NCI-H510A treated with DMSO at 0.1 percent for 48 hours (cell line): ENCODE measurements at regions not wholly inside any gene's neighbourhood (a gene's known extent, or its start where the extent isn't known, plus 50 kb on each side); places are given as distances from the start of the nearest gene placed in this dataset.

Experiments
- DNase-seq: peaks from one replicate; lab custom pipeline; 2025; lab: John Stamatoyannopoulos, UW

DNA sequence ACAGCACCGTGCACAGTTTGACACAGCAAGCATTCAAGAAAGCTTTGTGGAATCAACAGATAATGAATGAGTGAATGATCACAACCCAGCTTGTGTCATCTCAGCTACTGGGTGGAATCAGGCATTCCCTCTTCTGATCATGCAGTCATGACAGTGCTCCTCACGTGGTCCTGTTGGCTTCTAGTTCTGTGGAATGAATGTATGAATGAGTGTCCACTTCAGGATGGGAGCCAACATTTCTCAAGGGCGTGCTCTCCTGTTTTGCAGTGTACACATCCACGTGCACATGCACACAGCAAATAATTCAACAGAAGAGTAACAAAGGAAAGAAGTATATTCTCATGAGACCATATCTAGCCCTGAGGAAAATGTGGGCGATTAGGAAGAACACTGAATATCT lies 133.1 kb upstream of the NPVF start:
- DNase-seq: no peak

DNA sequence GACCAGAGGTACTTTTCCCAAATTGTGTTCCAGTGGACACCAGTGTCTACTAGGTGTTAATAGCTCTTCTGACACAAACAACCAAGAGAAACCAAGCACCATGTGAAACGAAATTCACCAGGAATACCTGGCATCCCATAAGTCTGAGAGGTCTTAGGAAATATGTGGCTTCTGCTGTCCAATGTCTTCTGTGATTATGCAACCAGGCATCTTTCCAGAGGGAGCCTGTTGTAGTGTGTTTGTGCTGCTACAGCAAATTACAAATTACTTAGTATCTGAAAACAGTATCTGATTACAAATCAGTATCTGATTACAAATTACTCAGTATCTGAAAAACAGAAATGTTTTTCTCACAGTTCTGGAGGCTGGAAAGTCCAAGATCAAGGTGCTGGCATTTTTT lies 133.6 kb upstream of the NPVF start:
- no peak for DNase-seq

DNA sequence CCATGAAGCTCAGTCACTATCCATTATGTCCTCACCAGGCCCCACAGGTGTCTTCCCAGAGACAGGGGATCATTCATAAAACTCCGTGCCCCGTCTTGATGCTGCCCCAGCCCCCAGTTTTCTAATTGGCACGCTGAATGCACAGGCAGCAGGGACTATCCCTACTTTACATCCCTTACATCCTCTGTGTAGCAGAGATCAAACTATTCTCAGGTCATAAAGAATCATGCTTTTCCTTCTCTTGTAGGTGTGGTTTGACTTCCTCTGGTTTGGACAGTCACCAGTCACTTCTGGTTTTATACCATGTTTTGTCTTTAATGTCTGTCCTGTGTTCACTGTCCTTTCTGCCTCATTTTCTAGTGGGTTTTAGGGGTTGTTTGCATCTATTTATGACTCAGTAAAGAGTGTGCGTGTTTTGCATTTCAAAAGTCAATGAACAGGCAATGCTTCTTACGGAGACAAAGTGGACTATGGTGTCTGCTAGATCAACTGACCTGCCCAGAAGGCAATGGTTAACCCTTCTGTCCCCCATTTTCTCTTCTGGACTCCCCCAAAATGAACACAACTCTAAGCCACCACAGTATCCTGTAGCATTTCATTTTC lies 140.4 kb upstream of the NPVF start:
- no peak for DNase-seq

DNA sequence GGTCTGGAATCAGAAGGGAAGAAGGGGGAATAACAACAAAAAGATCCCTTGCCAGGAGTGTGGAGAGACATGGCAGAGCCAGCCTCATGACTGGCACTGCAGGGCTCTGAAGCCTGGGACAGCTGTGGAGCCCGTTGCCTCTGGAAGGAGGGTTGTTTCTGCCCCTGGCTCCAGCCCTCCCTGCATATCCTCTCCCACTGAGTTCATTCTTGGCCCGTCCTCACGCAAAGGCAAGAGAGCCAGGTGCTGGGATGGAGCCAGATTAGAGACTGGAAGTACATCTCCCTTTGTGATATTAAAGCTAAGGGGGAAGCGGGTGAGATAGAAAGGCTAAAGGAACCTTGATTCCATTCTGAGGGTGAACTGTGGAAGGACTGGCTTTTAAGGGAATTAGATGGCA lies 141.5 kb upstream of the NPVF start:
- no peak for DNase-seq

DNA sequence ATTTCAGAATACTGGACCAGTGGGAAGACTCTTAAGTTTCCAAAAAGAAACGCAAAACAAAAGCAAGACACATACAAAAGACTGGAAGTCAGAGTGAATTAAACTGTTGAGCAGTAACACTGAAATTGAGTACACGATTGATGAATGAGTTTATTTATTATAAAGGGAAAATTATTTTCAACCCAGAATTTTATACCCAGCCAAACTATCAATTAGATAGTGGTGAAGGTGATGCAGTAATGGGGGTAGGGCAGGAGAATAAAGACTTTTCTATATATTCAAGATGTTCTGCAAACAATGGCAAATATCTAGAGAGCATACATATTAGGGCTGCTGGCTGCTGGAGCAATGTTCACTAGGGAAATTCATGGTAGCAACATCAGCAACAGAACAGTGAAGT lies 143.7 kb upstream of the NPVF start:
- DNase-seq: no peak

DNA sequence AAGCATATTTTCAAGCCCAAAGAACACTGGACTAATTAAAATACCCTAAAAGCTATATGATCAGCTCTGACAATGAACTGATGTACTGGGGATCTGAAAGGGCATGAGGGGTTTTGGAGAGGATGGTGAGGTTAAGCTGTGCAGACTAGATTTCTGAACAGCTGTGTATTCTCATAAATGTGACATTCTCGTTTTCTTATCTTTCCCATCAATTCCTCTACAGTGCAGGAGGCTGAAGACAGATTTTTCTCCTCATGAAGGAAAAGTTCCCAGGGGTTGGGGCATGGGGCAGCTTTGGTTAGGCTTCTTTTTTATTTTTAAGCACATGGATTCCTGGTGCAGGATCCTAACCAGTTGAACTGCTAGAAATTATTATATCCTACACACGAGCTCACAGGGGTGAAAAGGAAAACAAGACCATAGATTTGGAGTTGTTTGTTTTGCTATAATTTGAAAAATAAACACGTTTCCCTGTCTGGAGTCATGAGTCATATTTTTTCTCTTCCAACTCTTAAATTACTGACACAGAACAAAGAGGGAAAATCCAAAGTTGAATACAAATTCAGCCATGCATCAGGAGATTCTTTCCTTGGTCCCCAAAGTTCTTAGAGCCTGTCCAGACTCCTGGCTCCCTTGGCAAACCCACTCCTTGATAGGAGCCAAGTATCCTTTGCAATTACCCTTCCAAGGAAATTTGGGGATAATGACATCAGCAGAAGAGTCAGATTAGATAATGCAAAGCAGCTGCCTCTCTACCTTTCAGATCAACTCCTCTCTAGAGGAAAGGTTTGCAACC lies 147.7 kb upstream of the NPVF start:
- DNase-seq: no peak

DNA sequence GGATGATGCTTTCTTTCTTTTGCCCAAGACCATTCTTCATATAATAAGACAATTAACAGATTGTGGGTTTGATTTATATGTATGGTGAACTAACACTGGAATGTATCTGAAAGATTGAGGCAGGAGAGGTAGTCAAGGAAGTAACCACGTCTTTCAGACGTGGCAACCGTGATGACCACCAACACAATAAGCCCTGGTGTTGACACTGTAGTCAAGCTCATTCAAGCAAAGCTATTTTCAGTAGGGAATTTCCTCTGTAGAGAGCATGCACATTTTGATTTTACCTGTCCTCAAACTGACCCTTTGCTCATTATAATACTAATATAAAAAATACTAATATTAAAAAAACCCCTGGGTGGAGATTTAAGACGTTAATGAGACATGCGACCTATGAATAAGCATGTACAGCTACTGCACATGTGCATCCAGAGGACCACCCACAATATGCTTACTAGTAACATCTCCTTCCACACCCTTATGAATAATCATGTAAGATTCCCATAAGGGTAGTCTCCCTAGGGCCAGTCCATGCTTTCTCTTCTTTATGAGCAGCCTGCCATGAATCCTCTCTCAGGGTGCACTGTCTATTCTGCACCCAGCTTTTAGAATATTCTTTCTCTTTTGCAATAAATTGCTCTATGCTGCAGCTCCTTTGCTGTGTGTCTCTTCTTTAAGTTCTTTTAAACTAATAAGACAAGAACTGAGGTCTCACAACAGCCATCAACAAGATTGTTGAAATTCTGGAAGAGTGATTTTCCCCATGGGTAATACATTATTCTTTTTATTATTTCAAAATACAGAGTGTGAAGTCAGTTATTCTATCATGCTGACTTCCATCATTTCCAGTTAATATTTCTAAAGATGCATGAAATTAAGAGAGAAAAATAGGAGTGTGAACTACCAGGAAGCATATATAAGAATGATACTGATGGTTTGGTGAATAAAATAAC lies 151.3 kb upstream of the NPVF start:
- DNase-seq: no peak

DNA sequence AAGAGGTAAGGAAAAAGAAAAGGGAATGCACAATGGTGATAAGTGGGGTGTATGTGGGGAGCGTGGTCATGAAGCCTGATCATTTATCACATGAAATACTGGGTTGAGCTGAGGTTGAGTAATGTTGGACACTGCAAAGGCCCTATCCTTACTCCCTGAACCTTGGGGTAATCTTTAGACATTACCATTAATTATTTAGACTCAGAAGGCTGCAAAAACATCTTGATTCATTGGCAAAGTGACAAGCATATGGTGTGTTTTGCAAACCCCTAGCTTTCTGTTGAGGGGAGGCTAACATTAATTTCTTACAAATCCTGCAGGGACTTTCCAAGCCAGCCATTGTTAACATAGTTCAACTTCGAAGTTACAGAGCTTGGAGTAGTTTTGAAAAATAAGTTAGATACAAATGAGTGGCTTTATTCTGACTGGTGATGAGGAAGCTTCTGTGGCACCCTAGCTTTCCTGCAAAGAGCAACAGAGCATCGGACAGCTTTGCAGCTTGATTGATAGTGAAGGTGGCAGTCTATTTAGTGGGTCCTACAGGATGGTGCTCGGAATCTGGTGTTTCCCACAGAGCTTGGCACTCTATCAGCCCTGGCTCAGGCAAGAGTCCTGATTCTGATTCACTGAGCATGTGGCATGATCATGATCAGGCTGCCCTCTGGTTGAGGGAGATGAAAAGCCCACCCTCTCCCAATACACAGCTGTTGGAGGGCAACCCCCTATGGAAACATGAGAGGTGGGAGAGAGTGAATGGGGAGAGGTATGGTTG lies 153.7 kb upstream of the NPVF start:
- no peak for DNase-seq

DNA sequence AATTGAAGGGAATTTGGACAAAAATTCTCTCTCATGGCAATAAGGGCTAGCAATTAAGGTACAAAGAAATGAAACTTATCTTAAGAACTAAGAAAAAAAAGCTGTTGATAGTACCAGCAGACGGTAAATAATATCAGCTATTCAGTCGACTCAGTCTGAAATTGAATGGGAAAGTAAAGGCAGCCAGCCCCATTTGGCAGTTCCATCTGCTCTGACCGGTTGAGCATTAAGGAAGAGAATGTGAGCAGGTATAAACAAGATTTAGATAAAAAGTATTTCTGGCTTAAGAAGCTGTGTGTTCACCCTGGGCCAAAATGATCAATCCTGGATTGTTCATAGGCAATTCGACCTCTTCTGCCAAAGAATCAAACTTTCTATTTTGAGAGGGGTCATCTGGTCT lies 154.6 kb upstream of the NPVF start:
- no peak for DNase-seq

DNA sequence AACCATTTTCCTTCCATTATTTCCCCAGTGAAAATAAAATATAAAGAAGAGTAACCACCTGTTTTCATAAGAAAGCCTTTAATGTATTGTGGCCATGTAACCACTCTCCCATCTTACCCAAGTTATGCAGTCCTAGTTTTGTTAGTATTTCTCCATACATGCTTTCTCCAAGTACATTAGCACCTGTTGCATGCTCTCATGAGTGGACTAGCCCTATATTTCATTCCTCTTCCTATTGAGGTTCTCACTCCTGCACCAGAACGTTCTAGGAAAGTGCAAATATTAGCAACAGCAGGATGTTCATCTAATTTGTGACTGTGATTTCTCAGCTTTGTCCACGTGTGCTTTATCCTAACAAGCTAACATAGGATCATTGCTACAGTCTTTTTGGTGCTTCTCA lies 155.1 kb upstream of the NPVF start:
- no peak for DNase-seq

DNA sequence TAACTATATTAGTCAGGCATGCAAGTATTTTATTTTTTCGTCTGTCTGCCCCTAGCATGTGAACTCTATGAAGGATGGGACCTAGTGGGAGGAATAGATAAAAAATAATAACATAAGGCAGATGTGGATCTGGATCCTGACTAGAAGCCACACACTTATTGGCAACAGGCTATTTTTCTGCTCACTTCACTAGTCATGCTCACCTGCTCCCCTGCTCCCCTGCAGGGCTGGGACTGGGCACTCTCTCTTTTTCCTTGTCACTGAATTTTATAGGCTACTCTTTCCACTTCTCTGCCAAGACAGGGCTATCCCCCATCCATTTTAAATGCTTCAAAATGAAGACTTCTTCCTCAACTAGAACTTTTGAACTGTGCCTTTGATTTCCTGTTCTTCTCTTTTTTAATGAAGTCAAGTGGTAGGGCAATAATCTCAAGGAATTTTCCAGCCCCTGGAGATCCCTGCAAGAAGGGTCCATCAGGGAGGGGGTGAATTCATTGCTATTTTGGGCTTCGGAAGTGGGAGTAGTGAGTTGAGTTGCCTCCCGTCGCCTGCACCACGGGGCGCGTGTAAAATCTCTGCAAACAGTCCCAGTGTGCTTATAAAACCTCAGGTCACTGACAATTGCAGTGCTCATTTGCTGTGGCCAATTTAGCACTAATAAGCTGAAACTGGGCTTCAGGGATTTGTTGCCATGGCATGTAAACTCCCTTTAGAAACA lies 156.7 kb upstream of the NPVF start:
- no peak for DNase-seq

DNA sequence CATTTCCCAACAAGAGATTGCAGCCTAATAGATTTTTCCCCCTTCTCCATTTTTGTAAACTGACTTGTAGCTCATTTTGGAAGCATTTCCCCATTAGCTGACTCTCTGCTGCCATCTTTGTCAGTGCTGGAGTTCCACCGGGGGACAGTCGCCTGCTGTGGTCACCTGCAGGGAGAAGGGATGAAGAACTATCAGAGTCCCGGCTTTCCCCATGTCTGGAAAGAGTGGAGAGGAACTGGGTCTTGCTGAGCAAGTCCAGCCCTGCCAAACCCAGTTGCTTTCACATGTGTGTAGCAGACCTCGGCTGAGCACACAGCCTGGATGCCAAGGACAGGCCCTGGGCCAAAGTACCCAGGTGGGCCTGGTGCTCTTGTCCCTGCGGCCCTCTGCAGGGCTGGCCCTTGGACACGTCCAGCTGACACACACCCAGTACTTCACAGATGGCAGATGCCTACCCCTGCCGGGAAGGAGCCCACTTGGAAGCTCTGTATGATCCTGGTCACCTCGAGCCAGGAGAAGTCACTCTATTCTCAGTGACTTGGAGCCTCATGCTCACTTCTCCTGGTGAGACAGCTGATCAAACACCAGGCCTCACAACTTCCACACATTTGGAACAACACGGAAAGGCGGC lies 157.3 kb upstream of the NPVF start:
- no peak for DNase-seq

DNA sequence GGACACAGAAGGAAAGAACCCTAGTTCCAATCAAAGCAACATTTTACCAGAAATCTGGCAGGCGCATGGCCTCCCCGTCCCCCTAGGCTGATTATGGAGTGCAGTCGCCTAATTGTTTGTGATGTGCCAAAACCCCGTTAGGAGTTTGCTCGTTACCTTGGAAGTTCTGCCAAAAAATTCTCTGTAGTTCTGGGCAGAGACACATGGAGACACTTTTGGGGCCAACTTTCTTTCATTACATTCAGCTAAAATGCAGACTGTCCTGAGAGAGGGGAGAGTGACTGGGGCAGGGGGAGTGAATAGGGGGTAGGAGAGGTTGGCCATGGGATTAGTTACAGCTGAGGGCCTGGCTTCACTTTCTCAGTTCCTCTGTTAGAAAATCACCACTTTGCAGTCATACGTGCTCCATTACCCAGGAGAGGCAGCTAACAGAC lies 158.0 kb upstream of the NPVF start:
- DNase-seq: no peak

DNA sequence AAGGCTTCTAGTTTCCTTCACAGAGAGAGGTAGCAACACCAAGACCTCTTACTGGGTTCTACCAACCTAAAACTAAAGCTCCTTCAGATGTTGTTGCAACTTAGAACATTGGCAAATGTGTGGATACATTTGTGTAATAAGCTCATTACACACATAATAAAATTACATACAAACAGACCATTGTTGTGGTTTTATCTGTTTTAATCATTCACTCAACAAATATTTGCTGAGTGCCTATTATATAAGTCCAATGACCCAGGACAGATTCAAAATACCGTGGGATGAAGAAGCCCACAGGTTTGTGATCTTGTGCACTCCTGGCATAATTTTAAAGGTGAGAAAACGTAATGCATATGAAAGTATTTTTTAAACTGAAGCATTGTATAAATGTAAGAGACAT lies 160.4 kb upstream of the NPVF start:
- no peak for DNase-seq

DNA sequence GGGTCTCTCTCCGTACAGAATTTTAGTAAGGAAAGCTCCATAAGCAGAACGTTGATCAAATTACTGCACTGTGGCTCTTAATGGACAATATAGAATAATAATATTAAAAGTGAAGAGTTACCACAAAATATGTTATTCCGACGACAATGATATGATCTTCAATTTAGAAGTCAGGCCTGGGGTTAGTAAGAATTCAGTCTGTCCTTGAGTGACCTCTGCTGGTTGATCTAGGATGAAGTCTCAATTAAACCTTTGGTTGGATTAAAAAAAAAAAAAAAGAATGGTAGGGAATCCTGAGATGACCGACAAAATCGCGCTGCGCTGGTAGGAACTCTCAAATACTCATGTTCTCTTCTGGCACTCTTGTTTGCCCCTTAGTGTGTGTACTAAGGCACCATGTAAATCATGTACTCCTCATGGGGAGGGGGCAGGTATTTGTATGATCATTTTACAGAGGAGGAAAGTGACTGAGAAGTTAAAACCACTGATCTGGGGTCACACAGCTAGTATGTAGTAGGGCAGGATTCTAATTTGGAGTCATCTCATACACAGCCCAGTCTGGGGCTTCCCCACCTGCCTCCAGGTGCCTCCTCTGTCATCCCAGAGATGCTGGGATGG lies 161.3 kb upstream of the NPVF start:
- DNase-seq: peak; percentile 67

DNA sequence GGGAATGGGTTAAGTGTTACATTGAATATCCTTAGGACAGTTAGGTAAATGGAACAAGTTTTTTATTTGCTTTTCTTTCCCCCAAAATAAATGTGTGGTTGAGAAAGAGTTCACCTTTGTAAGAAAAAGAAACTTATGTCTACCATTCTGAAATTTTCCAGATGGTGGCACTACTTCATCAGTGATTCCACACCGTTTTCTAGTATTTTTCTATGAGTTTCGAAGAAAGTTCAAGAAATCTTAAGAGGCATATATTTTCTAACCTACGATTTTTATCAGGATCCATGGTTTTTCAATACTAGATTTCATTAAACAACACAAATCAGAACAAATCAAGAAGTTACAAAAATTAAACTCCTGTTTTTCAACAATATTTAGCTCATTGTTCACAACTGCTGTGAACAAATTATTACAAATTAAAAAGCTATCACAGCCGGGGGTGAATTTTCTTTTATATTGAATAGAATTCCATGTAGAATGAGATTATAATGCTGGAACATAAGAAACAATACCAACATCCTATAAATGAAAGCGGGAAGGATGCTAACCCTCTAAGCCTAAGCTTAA lies 163.1 kb upstream of the NPVF start:
- peak; percentile 32 for DNase-seq

DNA sequence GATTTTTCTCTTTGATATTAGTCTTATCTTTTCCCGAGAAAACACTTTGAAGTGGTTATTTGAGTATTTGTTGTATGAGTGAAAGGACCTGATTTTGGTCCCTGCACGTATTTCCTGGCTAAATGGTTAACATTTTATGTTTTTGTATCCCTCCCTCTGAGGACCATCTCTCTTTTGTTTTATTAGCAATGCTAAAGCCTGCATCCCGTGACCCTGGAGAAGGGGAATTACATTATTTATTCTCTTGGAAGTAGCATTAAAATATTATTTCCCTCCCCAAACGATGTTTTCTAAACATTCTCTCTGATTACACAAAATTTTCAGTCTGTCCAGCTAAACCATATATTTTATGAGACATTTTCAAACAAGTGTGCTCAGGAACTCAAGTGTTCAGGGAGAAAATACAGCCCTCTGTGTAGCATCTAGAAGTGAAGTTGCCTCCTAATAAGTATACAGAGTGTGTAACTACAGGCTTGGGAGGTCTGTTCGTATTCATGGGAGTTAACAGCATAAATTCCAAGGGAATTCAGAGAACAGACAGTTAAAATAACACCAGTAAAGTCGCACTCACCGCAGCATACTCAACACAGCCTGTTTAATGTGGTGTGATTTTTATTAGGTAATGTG lies 163.8 kb upstream of the NPVF start:
- DNase-seq: no peak

DNA sequence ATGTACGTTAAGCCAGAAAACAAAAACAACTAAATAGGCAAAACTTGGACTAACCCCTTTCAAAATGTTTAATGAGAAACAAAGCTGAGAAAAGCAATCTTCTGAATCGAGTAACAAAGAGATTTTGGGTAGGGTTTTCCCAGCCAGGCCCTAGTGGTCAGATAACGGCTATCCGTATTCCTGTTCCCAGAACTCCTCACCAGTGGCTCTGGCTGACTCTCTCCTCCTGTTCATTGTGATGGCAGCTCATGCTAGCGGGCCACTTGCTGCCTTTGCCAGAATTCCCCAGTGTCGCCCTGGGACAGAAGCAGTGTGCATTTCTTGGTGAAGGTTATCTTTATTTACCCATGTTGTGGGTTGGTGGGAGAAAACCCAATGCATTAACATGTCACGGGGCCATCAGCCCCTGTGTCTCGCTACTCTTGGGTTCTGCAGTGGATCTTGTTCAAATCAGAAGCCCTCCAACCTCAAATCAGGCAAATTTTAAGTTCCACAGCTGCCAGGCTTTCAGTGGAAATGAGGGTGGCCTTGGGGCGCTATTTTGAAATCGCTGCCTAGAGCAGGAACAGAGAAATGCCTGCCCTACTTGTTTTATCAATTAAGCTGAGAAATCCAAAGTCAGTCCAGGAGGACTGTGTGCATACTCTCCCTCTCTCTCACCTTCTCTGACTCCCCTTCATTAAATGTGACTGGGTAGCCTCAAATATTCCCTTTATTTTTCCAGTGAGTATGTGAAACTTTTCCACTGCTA lies 164.5 kb upstream of the NPVF start:
- DNase-seq: no peak

DNA sequence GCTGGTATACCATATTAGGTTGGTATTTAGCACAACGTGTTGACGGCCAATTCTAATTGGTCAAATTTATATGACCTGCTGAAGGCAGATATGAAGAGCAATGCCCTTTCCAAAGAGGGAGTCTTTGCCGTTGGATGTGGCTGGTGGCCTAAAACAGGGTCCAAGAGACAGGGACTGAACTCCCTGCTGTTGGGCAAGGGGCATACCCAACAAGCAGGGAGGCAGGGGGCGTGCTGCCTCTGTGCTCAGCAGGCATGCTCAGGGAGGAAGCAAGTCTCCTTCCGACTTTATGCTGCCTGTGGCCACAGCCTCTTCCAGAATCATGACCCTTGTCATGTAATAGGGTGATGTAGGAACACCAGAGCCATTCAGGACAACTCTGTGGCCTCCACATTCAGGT lies 167.7 kb upstream of the NPVF start:
- DNase-seq: no peak
